H9 (cell line): ENCODE measurements at regions not wholly inside any gene's neighbourhood (a gene's known extent, or its start where the extent isn't known, plus 50 kb on each side); places are given as distances from the start of the nearest gene placed in this dataset.

Source experiments
- DNase-seq: peaks from one replicate; pipeline ENCODE4 v3.0.0-alpha.2; 2017
- H2AFZ ChIP-seq: one replicate; pipeline ENCODE4 v1.6.1; 2013; ENCODE audit warnings: mild to moderate bottlenecking, low read length, control low read depth, moderate library complexity
- H2AK5ac ChIP-seq: 2 replicates; pipeline ENCODE4 v1.6.1; 2013; ENCODE audit warnings: low read length, control low read depth, mixed read lengths; ENCODE audit not compliant: insufficient read length
- H2BK120ac ChIP-seq: one replicate; pipeline ENCODE4 v1.6.1; 2013; ENCODE audit warnings: low read depth, mild to moderate bottlenecking, low read length, control low read depth, inconsistent platforms; ENCODE audit not compliant: poor library complexity, severe bottlenecking
- H2BK12ac ChIP-seq: 2 replicates; pipeline ENCODE4 v1.6.1; 2013; ENCODE audit warnings: low read length, control low read depth, mixed read lengths, low read depth; ENCODE audit not compliant: insufficient read length
- H2BK15ac ChIP-seq: 2 replicates; pipeline ENCODE4 v1.6.1; 2013; ENCODE audit warnings: low read depth, low read length, control low read depth
- H2BK20ac ChIP-seq: one replicate; pipeline ENCODE4 v1.6.1; 2013; ENCODE audit warnings: low read depth, mild to moderate bottlenecking, low read length, control low read depth, inconsistent platforms; ENCODE audit not compliant: poor library complexity, severe bottlenecking
- H2BK5ac ChIP-seq: 2 replicates; pipeline ENCODE4 v1.6.1; 2013; ENCODE audit warnings: low read length, control low read depth, mixed read lengths; ENCODE audit not compliant: insufficient read length
- H3K14ac ChIP-seq: 2 replicates; pipeline ENCODE4 v1.6.1; 2013; ENCODE audit warnings: low read length, control low read depth; ENCODE audit not compliant: insufficient read depth
- H3K18ac ChIP-seq: 2 replicates; pipeline ENCODE4 v1.6.1; 2013; ENCODE audit warnings: low read depth, mild to moderate bottlenecking, mixed read lengths, low read length, control low read depth; ENCODE audit not compliant: insufficient read length
- H3K23ac ChIP-seq: 2 replicates; pipeline ENCODE4 v1.6.1; 2013; ENCODE audit warnings: low read length, control low read depth, mixed read lengths, low read depth; ENCODE audit not compliant: insufficient read length
- H3K23me2 ChIP-seq: 2 replicates; pipeline ENCODE4 v1.6.1; 2013; ENCODE audit warnings: low read depth, mild to moderate bottlenecking, mixed read lengths, low read length, control low read depth; ENCODE audit not compliant: insufficient read length, poor library complexity, severe bottlenecking
- H3K27ac ChIP-seq: 2 replicates; pipeline ENCODE4 v1.5.1; 2013; ENCODE audit warnings: low read length, control low read depth, mixed read lengths, low read depth; ENCODE audit not compliant: insufficient read length
- H3K27me3 ChIP-seq: 2 replicates; pipeline ENCODE4 v1.6.1; 2013; ENCODE audit warnings: low read length, control low read depth, inconsistent platforms; ENCODE audit not compliant: insufficient read depth
- H3K4ac ChIP-seq: 2 replicates; pipeline ENCODE4 v1.6.1; 2013; ENCODE audit warnings: low read depth, mild to moderate bottlenecking, control low read depth, inconsistent platforms, low read length, moderate library complexity
- H3K4me1 ChIP-seq: 2 replicates; pipeline ENCODE4 v1.6.1; 2013; ENCODE audit warnings: low read length, control low read depth, inconsistent platforms; ENCODE audit not compliant: insufficient read depth
- H3K4me2 ChIP-seq: 2 replicates; pipeline ENCODE4 v1.6.1; 2013; ENCODE audit warnings: low read length, control low read depth, mixed read lengths; ENCODE audit not compliant: insufficient read length, insufficient read depth
- H3K56ac ChIP-seq: 2 replicates; pipeline ENCODE4 v1.6.1; 2013; ENCODE audit warnings: low read depth, mild to moderate bottlenecking, mixed read lengths, low read length, control low read depth; ENCODE audit not compliant: insufficient read length
- H3K79me1 ChIP-seq: 2 replicates; pipeline ENCODE4 v1.6.1; 2013; ENCODE audit warnings: low read depth, mild to moderate bottlenecking, moderate library complexity, low read length, control low read depth, inconsistent platforms; ENCODE audit not compliant: insufficient read depth, poor library complexity, severe bottlenecking
- H3K79me2 ChIP-seq: 2 replicates; pipeline ENCODE4 v1.6.1; 2013; ENCODE audit warnings: low read length, control low read depth, inconsistent platforms; ENCODE audit not compliant: insufficient read depth
- H3K9ac ChIP-seq: 2 replicates; pipeline ENCODE4 v1.6.1; 2013; ENCODE audit warnings: low read length, control low read depth, mixed read lengths; ENCODE audit not compliant: insufficient read length; ENCODE audit errors: extremely low read depth
- H3K9me3 ChIP-seq: one replicate; pipeline ENCODE4 v1.6.1; 2013; ENCODE audit warnings: low read depth, low read length, inconsistent platforms; ENCODE audit not compliant: control insufficient read depth
- H3T11ph ChIP-seq: one replicate; pipeline ENCODE4 v1.6.1; 2013; ENCODE audit warnings: mild to moderate bottlenecking, low read length, control low read depth, inconsistent platforms
- H4K20me1 ChIP-seq: one replicate; pipeline ENCODE4 v1.6.1; 2013; ENCODE audit not compliant: control insufficient read depth, insufficient read length, insufficient read depth
- H4K5ac ChIP-seq: 2 replicates; pipeline ENCODE4 v1.6.1; 2013; ENCODE audit warnings: low read depth, mild to moderate bottlenecking, mixed read lengths, low read length, control low read depth; ENCODE audit not compliant: insufficient read length
- H4K8ac ChIP-seq: replicated peaks from 2 replicates; pipeline ENCODE4 v1.6.1; 2013; ENCODE audit warnings: low read length, control low read depth, mixed read lengths, low read depth; ENCODE audit not compliant: insufficient read length
- H4K91ac ChIP-seq: 2 replicates; pipeline ENCODE4 v1.6.1; 2013; ENCODE audit warnings: low read depth, mild to moderate bottlenecking, moderate library complexity, mixed read lengths, low read length, control low read depth; ENCODE audit not compliant: insufficient read length
- H3K27ac Mint-ChIP-seq, 3 experiments: 2 replicates in 2 of 3; 3 replicates in 1 of 3; pipeline ENCODE4 v1.8.0; 2020 to 2021; ENCODE audit warnings: mixed read lengths in 3 of 3, mild to moderate bottlenecking in 1 of 3, moderate library complexity in 1 of 3
- H3K27me3 Mint-ChIP-seq: 2 replicates; pipeline ENCODE4 v1.8.0; 2021; ENCODE audit warnings: low read depth, mild to moderate bottlenecking, moderate library complexity, mixed read lengths
- H3K36me3 Mint-ChIP-seq, 3 experiments: 2 replicates in 2 of 3; 3 replicates in 1 of 3; pipeline ENCODE4 v1.8.0; 2020 to 2021; ENCODE audit warnings: low read depth in 3 of 3, mixed read lengths in 3 of 3; ENCODE audit not compliant: insufficient read depth in 1 of 3
- H3K4me1 Mint-ChIP-seq, 2 experiments: 2 replicates each; pipeline ENCODE4 v1.8.0; 2020; ENCODE audit warnings: mixed read lengths in 2 of 2
- H3K4me3 Mint-ChIP-seq, 2 experiments: 2 replicates in 1 of 2; 3 replicates in 1 of 2; pipeline ENCODE4 v1.8.0; 2020 to 2021; ENCODE audit warnings: mild to moderate bottlenecking in 2 of 2, mixed read lengths in 2 of 2, moderate library complexity in 1 of 2
- H3K9me3 Mint-ChIP-seq, 2 experiments: 2 replicates in 1 of 2; 3 replicates in 1 of 2; pipeline ENCODE4 v1.8.0; 2020; ENCODE audit warnings: mild to moderate bottlenecking in 2 of 2, mixed read lengths in 2 of 2, moderate library complexity in 1 of 2
- WGBS: extraction: QIAGEN DNeasy Blood & Tissue Kit; methylation state at CpG from one replicate; pipeline ENCODE4 v1.1.7; 2013; ENCODE audit warnings: missing lambda C conversion rate, low lambda C conversion rate, mixed read lengths; ENCODE audit not compliant: insufficient read length; ENCODE audit errors: extremely low coverage; 5-methylcytosine and 5-hydroxymethylcytosine counted together
- TF ChIP-seq, protein P1 (sequence below): fragments of 200-600 bp; sonication (generic); conservative IDR thresholded peaks from 3 replicates; pipeline ENCODE4 v1.8.0; 2021; ENCODE audit warnings: antibody characterized with exemption, mild to moderate bottlenecking

DNA sequence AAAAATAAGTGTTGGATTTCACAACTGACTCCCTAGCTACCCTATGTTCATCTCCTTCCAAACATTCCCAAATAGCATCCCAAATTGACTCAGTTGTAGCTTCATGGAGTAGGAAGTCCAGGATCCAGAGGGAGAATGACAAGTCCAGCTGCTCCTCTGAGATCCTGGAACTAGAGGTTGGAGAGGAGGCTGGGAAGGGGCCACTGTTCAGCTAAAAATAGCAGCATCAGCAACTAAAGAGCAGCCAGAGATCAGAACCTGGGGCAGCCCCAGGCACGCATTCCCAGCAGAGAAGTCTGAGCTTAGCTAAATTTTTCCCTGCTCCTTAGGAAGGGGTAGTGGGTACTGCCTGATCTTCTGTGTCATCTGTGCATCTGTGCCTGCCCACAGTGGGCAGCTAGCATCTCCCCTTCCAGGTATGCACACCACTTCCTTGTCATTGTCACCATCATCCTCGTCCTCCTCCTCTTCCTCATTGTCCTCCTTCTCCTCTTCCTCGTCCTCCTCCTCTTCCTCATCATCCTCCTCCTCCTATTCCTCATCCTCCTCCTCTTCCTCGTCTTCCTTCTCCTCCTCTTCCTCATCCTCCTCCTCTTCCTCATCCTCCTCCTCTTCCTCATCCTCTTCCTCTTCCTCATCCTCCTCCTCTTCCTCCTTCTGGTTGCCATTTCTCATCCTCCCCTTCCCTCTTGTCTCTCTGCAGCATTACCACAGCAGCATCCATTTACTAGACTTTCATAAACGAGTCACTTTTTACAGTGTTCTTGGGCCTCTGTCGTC, 152.3 kb upstream of the ROPN1 start:
- no peak overlapping the region for H3K4me3 Mint-ChIP-seq
- Histone ChIP-seq H3T11ph (no peak overlapping the region), H3K79me2 (no peaks in the 10 kb centered on the region)

More for the DNA sequence above, 152.3 kb upstream of the ROPN1 start:
- no peak overlapping the region for H3K9ac ChIP-seq
- H3K4me2 ChIP-seq: no peak overlapping the region
- no peak overlapping the region for H2BK12ac ChIP-seq
- Mint-ChIP-seq H3K9me3 (no peaks in the 10 kb centered on the region), H3K27me3 (no peaks in the 10 kb centered on the region), H3K4me1 (peaks cover 6 to 8% of the 10 kb centered on the region in 2 experiments; a peak in 2 of 4 replicates), H3K27ac (no peak overlapping the region), H3K36me3 (no peaks in the 10 kb centered on the region)
- no peaks in the 10 kb centered on the region for H3K27me3 ChIP-seq
- no peak overlapping the region for H3K4ac ChIP-seq
- no peak overlapping the region for H3K14ac ChIP-seq
- no peak overlapping the region for H2BK15ac ChIP-seq
- no peak overlapping the region for H4K91ac ChIP-seq
- H4K20me1 ChIP-seq: no peaks in the 10 kb centered on the region
- H3K23ac ChIP-seq: no peak overlapping the region
- no peaks in the 10 kb centered on the region for H3K79me1 ChIP-seq
- H4K8ac ChIP-seq: no peak overlapping the region
- no peak overlapping the region for H3K27ac ChIP-seq
- no peak overlapping the region for H2BK20ac ChIP-seq
- H3K56ac ChIP-seq: no peak overlapping the region
- no peak overlapping the region for H2AFZ ChIP-seq
- no peaks in the 10 kb centered on the region for H3K9me3 ChIP-seq
- no peaks in the 10 kb centered on the region for H3K23me2 ChIP-seq
- H3K4me1 ChIP-seq: no peaks in the 10 kb centered on the region
- no peak for DNase-seq
- no peak overlapping the region for H2BK120ac ChIP-seq
- H4K5ac ChIP-seq: no peak overlapping the region
- TF ChIP-seq, protein P1, sequence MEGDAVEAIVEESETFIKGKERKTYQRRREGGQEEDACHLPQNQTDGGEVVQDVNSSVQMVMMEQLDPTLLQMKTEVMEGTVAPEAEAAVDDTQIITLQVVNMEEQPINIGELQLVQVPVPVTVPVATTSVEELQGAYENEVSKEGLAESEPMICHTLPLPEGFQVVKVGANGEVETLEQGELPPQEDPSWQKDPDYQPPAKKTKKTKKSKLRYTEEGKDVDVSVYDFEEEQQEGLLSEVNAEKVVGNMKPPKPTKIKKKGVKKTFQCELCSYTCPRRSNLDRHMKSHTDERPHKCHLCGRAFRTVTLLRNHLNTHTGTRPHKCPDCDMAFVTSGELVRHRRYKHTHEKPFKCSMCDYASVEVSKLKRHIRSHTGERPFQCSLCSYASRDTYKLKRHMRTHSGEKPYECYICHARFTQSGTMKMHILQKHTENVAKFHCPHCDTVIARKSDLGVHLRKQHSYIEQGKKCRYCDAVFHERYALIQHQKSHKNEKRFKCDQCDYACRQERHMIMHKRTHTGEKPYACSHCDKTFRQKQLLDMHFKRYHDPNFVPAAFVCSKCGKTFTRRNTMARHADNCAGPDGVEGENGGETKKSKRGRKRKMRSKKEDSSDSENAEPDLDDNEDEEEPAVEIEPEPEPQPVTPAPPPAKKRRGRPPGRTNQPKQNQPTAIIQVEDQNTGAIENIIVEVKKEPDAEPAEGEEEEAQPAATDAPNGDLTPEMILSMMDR: no peak
- H2AK5ac ChIP-seq: no peak overlapping the region
- H3K18ac ChIP-seq: no peak overlapping the region
- no peak overlapping the region for H2BK5ac ChIP-seq
- WGBS: 100% methylated on average over 2 of the region's 6 CpGs
